ENCODE measurements at regions not wholly inside any gene's neighbourhood (a gene's known extent, or its start where the extent isn't known, plus 50 kb on each side); places are given as distances from the start of the nearest gene placed in this dataset.

DNA sequence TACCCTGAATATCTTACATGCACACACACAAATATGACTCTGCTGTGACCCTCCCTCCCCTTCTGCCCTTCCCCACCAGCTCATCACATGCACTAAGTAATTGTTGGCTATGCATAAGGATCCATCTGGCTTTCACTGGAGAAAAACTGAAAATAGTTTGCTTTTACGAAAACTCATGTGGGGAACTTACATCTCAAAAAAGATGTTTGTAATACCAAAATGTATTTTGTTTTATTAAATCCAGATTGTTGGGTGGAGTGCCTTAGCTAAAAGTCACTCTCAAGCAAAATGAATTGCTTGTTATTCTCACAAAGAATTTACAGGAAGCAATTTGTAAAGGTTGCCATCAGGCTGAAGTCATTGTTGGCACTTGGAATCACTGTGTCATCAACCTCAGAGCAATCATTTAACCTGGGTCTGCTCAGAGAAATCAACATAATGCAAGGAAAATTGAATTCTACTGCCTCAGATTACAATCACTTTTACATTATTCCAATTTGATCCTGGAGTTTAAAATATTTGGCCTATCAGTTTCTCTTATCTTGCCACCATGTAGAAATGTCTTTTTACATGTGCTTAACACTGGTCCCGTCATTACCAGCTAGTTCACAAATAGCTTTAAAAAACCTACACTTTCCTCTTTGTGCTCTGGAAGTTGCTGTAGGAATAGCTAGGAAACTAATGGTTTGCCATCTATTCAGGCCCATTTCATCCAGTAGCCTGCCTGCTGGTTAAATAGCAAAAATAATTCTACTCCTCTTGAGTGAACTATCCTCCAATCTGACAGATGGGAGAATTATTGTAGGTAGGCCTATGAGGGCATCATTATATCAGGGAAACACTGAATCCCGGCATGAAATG is 90.3 kb upstream of the TMEM17 start:
- DNase-seq (ENCODE audit: low spot score), result peak; percentile 2

DNA sequence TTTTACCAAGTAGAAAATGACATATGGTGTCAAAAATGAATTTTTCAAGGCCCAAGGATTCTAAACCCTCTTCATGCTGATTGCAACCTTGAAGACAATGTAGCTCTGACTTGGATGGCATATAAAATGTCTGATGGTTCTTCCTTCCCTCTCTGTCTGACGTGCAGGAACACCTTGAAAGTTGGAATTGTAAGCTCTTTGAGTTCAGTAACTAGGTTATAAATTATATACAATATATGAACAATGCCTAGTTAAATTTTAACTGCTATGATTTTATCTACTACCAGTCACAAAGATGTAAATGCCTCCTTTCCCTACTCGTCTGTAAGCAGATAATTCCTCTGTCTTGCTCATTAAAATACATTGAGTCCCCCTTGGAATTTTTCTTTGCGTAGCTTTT is 89.5 kb upstream of the TMEM17 start:
- no peak for DNase-seq (ENCODE audit: low spot score)

DNA sequence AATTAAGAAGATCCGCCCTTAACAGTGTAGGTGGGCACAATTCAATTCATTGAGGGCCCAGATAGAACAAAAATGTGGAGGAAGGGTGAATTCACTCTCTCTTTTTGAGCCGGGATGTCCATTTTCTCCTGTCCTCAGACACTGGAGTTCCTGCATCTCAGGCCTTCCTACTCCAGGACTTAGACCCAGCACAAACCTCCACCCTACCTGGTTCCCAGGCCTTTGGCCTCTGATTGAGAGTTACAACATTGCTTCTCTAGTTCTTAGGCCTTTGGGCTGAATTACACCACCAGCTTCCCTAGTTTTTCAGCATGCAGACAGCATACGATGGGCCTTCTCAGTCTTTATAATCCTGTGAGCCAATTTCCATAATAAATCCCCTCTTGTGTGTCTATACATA is 87.8 kb upstream of the TMEM17 start:
- DNase-seq (ENCODE audit: low spot score), result no peak

DNA sequence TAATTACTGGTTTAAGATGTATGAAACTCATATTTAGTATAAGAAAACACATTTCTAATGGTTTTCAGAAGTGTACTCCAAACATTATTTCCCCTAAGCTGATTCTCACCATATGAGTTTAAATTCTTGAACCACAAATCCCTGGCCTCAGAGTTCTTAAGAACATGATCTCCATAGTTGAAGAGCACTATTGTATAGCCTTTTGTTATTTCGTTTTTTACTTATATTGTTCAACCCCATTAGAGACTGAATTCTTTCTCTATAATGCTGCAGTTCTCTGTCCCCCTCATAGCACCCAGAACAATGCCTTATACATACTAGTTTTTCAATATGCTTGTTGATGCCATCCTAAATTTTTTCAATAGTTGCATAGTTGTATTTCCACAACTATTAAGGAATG is 85.5 kb upstream of the TMEM17 start:
- no peak for DNase-seq (ENCODE audit: low spot score)

DNA sequence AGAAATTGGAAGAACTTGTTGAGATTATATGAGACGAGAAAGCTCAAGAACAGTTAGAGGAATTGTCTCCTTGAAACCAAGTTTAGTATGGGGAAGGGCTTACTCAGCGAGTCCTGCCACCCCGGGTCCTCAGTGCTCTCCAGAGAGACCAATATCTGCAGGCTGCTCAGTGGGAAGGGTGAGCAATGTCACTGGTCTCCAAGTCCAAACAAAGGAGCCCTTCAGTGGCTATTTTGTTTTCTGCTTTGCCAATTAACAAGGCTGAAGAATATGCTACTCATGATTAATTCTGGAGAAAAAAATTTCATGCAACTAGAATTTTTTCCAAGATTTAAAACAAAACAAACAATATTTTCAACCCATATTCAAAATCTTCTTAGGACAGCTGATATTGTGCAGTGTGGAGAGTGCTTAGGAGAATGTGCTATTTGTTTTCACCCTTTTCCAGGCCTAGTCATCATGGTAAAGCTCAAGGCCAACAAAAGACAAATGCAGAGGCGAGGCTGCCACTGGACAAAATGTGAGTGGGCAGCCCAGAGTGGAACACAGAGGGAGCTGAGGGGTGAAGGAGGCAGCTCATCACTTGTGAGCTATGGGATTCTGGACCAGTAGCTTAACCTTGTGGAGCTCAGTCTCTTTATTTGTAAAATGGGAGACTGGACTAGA is 83.8 kb upstream of the TMEM17 start:
- no peak for DNase-seq (ENCODE audit: low spot score)

DNA sequence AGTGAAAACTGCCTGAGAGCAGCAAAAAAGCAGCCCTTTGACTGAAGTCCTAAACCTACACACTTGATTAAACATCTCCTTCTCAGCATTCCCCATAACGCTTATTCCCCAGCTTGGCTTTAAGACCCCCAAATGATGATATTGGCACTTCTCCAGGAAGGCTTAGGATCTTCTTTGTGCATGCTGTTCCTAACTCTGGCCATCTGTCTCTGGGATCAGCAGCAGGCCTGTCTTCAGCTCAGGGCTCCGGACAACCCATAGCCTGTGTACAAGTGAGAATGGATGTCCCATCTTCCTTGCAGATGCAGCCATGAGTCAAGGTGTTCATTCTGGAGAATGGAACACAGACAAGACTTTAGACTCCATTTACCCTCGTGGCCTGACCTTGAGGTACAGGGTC is 81.6 kb upstream of the TMEM17 start:
- no peak for DNase-seq (ENCODE audit: low spot score)

DNA sequence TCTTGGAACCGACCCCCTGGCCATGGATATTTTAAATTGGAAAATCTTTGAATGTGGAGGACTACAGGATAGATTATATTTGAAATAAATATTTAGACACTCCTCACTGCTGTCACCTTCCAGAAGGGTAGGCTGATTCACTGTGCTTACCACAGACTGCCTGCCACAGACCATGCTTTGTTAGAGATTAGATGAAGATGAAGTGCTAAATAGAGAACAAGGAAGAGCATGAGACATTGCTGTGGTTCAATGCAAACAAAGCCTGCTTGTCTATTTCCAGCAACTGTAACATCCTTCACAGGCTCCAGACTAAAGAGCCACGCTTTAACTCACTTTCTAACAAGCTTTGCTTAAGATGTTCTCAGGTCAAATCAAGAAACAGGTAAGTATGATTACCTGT is 81.0 kb upstream of the TMEM17 start:
- DNase-seq (ENCODE audit: low spot score), result no peak

DNA sequence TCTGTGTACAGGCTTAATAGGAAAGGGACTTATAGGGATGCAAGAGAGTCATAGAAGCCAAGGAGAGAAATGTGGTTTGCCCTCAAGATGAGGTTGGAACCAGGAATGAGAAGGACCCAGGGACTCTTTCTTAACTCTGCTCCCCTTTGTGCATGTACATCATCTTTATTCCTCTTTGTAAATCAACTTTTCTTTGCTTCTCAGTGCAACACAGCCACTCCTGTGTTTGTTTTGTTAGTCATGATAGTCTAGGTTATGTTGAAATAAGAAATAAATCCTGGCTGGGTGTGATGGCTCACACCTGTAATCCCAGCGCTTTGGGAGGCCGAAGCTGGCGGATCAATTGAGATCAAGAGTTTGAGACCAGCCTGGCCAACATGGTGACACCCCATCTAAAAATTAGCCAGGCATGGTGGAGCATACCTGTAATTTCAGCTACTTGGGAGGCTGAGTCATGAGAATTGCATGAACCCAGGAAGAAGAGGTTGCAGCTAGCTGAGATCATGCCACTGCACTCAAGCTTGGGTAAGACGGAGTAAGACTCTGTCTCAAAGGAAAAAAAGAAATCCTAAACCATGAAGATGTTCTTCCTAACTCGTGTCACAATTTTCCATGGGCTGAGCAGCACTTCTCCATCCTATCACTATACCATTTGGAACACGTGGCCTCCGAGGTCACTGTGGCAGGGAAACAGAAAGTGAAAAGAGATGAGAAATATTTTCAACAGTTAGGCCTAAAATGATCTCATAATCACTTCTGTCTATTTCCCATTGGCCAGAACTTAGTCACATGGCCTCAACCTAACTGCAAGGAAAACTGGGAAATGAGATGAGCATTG is 73.0 kb upstream of the TMEM17 start:
- no peak for DNase-seq (ENCODE audit: low spot score)

DNA sequence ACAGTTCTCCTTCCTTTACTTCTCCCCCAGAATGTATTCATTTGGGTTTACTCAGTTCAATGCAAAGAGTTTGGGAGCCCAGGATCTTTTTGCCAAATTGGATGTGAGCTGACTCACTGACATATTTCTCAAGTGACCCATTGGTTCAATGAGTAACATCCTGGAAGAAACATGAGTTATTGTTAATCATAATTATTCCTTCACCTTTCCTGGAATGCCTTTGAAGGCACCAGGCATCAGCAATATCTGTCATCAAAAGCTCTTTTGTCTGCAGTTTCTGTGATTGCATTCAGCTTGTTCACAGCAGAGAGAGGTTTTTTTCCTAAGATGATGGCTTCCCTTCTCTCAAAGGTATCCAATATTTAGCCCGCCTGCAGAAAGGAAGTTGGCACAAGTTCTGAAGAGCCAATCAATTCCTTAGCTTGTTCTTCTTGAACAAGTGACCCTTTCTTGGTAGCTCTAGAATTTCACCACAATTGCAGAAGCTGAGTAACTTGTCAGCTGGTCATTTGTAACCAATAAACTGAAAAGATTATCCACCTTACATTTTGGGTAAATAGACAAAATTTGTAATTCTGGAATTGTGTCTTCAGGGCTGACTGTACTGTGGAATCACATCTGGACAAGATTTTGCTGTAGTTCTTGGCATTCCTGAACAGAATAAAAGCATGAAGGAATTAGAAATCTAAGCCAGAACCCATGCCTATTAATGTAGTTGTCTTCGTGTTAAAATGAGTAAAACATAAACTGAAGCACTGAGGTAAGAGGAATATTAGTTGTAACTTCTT is 72.2 kb upstream of the TMEM17 start:
- DNase-seq (ENCODE audit: low spot score), result no peak

DNA sequence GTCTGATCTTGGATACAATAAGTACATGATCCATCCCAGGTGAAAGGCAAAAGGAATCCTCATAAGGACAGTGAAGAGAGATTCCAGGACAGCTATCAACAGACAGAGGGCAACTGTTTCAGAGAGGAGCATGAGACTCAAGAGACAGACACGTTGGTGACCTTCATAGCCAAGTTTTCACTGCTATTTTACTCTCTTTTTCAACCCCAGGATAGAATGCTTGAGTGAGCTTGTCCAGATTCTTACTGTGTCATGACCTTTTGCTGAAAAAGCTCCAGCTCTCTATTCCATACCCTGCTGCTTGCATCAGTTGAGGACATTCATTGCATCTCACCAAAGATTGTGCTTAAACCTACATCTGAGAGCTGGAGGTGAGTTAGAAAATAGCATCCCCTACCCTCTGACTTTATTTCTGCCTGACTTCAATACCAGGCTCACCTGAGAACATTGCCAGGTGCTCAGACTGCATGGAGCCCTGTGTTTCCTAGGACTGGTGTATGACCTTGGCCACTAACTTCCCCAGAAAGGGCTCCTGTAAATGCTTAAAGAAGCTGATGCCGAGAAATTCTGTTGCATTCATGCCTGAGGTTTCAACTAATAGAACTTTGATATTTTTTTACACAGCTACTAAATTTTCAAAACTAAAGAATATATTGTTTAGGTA is 70.4 kb upstream of the TMEM17 start:
- DNase-seq (ENCODE audit: low spot score), result no peak

DNA sequence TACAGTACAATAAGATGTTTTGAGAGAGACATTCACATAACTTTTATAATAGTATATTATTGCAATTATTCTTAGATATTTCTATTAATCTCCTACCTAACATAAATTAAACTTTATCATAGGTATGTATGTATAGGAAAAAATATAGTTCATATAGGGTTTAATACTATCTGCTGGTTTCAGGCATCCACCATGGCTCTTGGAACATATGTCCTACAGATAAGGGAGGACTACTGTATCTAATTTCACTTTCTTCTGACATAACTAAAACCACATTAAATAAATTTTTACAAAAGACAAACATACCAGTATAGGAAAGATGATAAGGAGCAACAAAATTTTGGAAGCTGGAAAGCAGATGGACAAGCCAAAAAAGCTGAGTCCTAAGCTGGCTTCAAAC is 67.9 kb upstream of the TMEM17 start:
- no peak for DNase-seq (ENCODE audit: low spot score)

DNA sequence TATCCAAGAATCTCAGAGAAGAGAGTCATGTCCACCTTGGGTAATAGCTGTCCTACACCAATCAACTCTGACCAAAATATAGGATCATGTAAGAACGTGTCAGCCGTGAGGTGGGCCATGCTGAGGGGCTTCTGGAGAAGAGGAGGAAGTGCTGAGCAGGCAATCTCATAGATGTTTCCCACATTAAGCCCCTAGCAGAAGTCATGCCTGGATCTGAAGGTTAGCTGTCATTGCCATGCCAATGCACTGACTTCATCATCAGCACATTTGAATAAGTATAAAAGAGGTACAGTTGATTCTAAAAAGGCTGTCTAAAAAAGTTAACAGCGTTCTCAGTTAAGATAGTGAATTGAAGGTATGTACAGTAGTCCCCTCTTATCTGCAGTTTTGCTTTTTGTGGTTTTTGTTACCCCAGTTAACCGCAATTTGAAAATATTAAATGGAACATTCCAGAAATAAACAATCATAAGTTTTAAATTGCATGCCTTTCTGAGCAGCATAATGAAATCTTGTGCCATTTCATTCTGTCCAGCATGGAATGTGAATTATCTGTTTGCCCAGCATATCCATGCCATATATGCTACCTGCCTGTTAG is 67.2 kb upstream of the TMEM17 start:
- DNase-seq (ENCODE audit: low spot score), result no peak

DNA sequence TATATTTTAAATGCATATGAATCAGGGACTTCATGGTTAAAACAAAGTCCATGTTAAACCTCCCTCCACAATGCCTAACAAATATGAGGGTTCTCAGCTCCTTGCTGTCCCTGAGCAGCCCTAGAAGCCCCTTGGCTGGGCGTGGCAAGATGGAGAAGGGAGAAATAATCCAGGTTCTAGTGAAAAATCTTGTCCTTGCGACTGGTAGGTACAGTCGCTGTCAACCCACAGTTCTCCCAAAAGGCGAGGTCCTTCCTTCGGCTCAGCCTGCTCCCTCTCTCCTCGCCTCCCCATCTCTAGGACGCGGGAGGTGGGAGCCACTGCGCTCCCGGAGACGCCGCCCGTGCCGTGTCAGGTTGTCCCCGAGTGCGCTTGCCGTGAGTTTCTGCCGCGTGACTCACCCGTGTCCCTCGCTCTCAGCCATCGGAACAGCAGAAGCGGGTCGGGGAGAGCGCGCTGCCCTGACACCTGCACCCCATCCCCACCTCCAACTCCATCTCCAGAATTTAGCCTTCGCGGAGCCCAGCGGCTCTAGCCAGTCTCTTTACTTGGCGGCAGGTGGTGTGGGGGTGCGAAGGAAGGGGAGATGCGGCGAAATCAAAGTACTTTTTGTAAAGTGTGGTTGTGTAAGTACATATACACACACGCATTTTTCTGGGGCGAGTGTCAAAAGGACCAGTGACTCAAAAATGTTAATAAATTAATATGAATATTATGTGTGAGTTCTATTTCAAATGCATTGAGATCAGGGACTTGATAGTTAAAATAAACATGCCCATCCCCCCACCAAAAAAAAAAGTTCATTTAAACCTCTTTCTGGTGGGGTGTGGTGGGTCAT is 65.1 kb upstream of the TMEM17 start:
- DNase-seq (ENCODE audit: low spot score), result no peak

DNA sequence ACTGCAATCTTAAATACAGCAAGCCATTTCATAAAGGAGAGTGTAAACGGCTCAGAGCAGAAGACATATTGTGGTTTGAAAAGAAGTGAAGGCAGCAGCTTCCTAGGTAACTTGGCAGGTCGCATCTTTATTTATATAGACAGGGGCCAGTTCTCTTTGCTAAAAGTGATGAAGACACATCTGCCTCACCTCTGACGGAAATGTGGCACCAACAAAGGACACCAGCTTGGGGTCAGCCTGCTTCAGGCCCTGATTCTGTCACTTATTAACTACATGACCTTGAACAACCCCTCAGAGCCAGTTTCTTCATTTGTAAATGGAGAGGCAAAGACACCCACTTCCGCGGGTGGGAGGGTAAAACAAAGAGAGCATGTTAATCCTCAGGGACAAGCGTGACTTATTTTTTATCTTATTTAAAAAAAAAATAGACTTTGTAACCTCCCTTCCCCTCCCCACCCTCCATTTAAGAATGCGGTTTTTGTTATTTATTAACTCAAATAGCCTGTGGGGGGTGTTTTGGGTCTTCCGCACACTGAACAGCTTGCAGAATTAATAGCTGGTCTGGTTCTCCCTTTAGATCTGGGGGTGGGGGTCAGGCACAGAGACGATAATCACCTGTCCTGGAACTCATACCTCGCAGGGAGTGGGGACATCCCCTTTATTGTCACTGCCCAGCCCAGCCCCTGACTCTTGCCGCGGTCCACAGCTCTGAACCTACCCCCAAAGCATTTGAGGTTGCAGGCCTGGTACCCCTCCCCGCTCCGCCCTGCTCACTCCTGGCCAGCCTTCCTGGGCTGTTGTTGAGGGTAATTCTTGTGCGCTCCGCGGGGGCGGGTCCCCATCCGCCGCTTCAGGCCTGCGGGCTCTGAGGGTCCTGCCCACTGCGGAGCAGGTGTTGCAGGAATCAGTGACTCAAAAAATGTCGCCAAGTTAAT is 64.2 kb upstream of the TMEM17 start:
- DNase-seq (ENCODE audit: low spot score), result no peak

DNA sequence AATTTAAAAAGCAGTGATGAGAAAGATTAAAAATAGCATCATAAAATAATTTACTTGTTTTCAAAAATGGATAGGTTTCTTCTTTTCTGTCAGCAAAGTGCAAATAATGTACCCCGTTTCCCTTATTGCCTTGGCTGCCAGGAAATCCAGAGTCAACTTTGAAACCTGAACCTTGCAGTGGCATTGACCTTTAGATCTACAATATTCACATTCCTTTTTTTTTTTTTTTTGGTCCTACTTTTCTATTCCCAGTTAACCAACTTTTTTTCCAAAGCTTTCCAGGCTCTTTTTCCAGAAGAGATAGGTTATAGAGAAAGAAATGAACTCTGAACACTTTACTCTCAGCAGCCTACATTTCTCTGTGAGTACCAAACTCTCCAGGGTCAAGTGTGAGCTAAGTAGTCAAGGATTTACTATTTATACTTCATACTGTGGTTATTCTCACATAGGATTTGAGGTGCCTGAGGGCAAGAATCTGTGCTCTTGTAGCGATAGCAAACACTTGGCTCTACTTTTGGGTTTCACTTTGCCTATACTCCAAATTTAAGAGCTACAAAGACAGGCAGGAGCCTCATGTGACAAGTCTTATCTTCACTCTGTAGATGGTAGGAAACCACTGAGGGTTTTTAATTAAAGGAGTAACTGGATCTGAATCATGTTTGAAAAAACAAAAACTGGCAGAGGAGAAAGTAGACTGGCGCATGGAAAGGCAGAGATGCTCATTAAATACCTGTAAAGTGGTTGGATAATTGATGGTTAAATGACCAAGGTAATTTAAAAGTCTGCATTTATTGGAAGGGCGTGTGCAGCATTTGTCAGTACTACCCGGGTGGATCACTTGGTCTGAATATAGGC is 63.2 kb upstream of the TMEM17 start:
- no peak for DNase-seq (ENCODE audit: low spot score)

DNA sequence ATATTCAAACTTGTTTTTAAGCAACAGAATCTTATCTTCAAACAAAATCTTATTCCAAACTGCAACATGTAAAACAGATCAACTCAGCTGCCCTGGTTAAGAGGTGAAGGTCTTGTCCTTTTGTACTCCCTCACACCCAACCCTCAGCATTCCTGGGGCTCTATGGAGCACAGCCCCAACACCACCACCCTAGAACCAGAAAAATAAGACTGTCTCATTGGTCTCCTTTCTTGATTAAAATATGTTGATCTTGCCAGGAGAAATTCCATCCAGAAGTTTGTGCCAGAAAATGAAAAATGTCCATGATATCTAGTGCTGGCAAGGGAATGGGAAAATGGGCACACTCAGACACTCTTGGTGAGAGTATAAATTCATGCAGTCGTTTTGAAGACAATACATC is 62.1 kb upstream of the TMEM17 start:
- no peak for DNase-seq (ENCODE audit: low spot score)

DNA sequence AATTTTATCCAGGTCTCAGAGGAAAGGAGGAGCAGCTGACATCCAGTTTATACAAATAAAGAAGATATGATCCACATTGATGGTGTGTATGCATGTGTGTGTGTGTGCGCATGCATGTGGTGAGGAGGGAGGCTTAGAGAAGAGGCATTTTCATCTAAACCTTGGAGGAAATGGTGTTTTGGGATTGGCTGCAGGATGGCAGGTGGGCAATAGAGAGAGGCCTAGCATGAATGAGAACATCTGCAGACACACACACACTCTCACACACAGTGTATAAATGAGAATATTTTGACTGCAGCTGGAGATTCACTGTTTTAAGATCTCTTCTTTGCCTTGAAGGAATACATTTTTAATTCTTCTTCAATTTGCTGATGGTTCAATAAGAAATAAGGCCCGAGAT is 61.7 kb upstream of the TMEM17 start:
- no peak for DNase-seq (ENCODE audit: low spot score)

DNA sequence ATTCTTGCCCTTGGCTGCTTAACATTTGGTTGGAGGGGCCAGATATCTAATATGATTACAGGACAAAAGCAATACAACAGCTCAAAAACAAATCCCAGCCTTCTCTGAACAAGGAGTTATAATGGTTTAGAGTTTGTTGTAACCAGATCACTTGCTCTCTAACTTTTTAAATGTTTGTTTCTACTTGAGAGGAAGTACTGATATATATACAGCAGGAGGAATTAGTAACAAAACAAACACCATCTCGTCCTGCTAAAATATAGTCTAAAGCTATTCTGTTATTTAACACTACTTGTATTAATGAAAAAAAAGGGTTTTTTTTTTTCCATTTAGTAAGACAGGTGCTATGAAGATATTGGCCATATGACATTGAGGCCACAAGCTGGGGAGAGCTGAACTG is 60.9 kb upstream of the TMEM17 start:
- no peak for DNase-seq (ENCODE audit: low spot score)

Measured in hematopoietic multipotent progenitor cell treated with erythropoietin and hydrocortisone succinate and interleukin-3 and kit ligand, for 17 days (in vitro differentiated cells).